Astrocyte of the spinal cord (primary cell): ENCODE measurements at regions not wholly inside any gene's neighbourhood (a gene's known extent, or its start where the extent isn't known, plus 50 kb on each side); places are given as distances from the start of the nearest gene placed in this dataset.

ENCODE experiments used
- DNase-seq: peaks from one replicate; pipeline ENCODE4 v3.0.0; 2011; ENCODE audit warnings: low read depth, low spot score
- H3K4me3 ChIP-seq: 2 replicates; pipeline ENCODE4 v1.5.1; 2011; ENCODE audit warnings: low read depth, mild to moderate bottlenecking, low read length, moderate library complexity
- CTCF ChIP-seq: IDR thresholded peaks from 2 replicates; pipeline ENCODE4 v1.5.1; 2012; ENCODE audit warnings: low read depth, mild to moderate bottlenecking, low read length, inconsistent platforms
- in situ Hi-C: cut with HindIII; loops from 2 replicates; pipeline ENCODE4 v1.10.0; 2017; ENCODE audit warnings: low sequenced_read_pairs

GRCh38 chr12:88662093-88662492 is 81.8 kb upstream of the KITLG start:
- in situ Hi-C loops = no loop called here
- no peak for DNase-seq

GRCh38 chr12:88658009-88658408 is 77.7 kb upstream of the KITLG start:
- in situ Hi-C loops = no loop called here
- DNase-seq = no peak
- H3K4me3 ChIP-seq = no peak overlapping the region
- no peak for TF ChIP-seq CTCF

More at GRCh38 chr12:88662093-88662492, 81.8 kb upstream of the KITLG start:
- no peak for TF ChIP-seq CTCF
- no peak overlapping the region for H3K4me3 ChIP-seq

GRCh38 chr12:88650715-88651114 is 70.4 kb upstream of the KITLG start:
- peak; percentile 45 for DNase-seq
- in situ Hi-C loops = no loop called here
- no peak for TF ChIP-seq CTCF
- H3K4me3 ChIP-seq = no peak overlapping the region

GRCh38 chr12:88648625-88649024 is 68.4 kb upstream of the KITLG start:
- H3K4me3 ChIP-seq = no peak overlapping the region
- no peak for DNase-seq
- no peak for TF ChIP-seq CTCF
- in situ Hi-C loops = no loop called here

GRCh38 chr12:88646824-88647223 is 66.6 kb upstream of the KITLG start:
- in situ Hi-C loops = no loop called here
- no peak overlapping the region for H3K4me3 ChIP-seq
- no peak for TF ChIP-seq CTCF
- DNase-seq = no peak

- TF ChIP-seq CTCF = no peak
- DNase-seq = no peak
- in situ Hi-C loops = no loop called here
- H3K4me3 ChIP-seq = no peak overlapping the region
Observed at GRCh38 chr12:88645816-88646215, 65.5 kb upstream of the KITLG start.
